ENCODE measurements at regions not wholly inside any gene's neighbourhood (a gene's known extent, or its start where the extent isn't known, plus 50 kb on each side); places are given as distances from the start of the nearest gene placed in this dataset.

GRCh38 chr16:50878966-50879615 lies 137.2 kb downstream of the CYLD start:
- DNase-seq (ENCODE audit: low spot score), result peak; percentile 16

GRCh38 chr16:50878536-50878935 lies 136.7 kb downstream of the CYLD start:
- DNase-seq (ENCODE audit: low spot score), result no peak

- no peak for DNase-seq (ENCODE audit: low spot score)
Measured at GRCh38 chr16:50876263-50876662, 134.4 kb downstream of the CYLD start.

- DNase-seq (ENCODE audit: low spot score), result no peak
Measured at GRCh38 chr16:50868577-50868976, 126.7 kb downstream of the CYLD start.

GRCh38 chr16:50866806-50867205 lies 124.9 kb downstream of the CYLD start:
- no peak for DNase-seq (ENCODE audit: low spot score)

GRCh38 chr16:50864386-50864785 lies 122.5 kb downstream of the CYLD start:
- DNase-seq (ENCODE audit: low spot score), result no peak

GRCh38 chr16:50863644-50864144 lies 121.8 kb downstream of the CYLD start:
- DNase-seq (ENCODE audit: low spot score), result no peak

- no peak for DNase-seq (ENCODE audit: low spot score)
Measured at GRCh38 chr16:50862818-50863643, 121.1 kb downstream of the CYLD start.

- DNase-seq (ENCODE audit: low spot score), result no peak
Measured at GRCh38 chr16:50861970-50862411, 120.1 kb downstream of the CYLD start.

- no peak for DNase-seq (ENCODE audit: low spot score)
Measured at GRCh38 chr16:50861451-50861850, 119.6 kb downstream of the CYLD start.

- peak; percentile 4 for DNase-seq (ENCODE audit: low spot score)
Measured at GRCh38 chr16:50859628-50860360, 117.9 kb downstream of the CYLD start.

GRCh38 chr16:50858877-50859627 lies 117.2 kb downstream of the CYLD start:
- DNase-seq (ENCODE audit: low spot score), result no peak

GRCh38 chr16:50858376-50858775 lies 116.5 kb downstream of the CYLD start:
- DNase-seq (ENCODE audit: low spot score), result no peak

GRCh38 chr16:50857881-50858280 lies 116.0 kb downstream of the CYLD start:
- no peak for DNase-seq (ENCODE audit: low spot score)

- no peak for DNase-seq (ENCODE audit: low spot score)
Measured at GRCh38 chr16:50856991-50857390, 115.1 kb downstream of the CYLD start.

- no peak for DNase-seq (ENCODE audit: low spot score)
Measured at GRCh38 chr16:50853329-50853728, 111.4 kb downstream of the CYLD start.

Measured in NAMALWA (cell line).